ENCODE measurements at regions not wholly inside any gene's neighbourhood (a gene's known extent, or its start where the extent isn't known, plus 50 kb on each side); places are given as distances from the start of the nearest gene placed in this dataset.

GRCh38 chr13:59459972-59460371 lies 703.8 kb downstream of the DIAPH3 start:
- intact Hi-C loops (cut with micrococcal nuclease), result no loop called here

GRCh38 chr13:59461411-59461810 lies 702.3 kb downstream of the DIAPH3 start:
- Histone ChIP-seq H3K4me1 (ENCODE audit: control insufficient read depth in 2 of 2, insufficient read depth in 2 of 2, low read length in 2 of 2) (peaks cover 0 to 6% of the 10 kb centered on the region in 2 donors), H3K4me3 (ENCODE audit: control extremely low read depth in 1 of 5, extremely low read depth in 1 of 5, insufficient read depth in 1 of 5, low read depth in 2 of 5, low read length in 4 of 5) (no peak overlapping the region), H3K4me2 (replicated peaks; ENCODE audit: low read depth, low read length, poor library complexity, severe bottlenecking) (no peak overlapping the region), H3K36me3 (replicated peaks in 1 of 2; ENCODE audit: control extremely low read depth in 1 of 2, control insufficient read depth in 1 of 2, extremely low read depth in 1 of 2, insufficient read depth in 2 of 2, low read length in 1 of 2) (no peaks in the 10 kb centered on the region), H3K9me3 (ENCODE audit: control extremely low read depth in 1 of 3, control insufficient read depth in 2 of 3, insufficient read depth in 1 of 3, low read length in 2 of 3) (peaks cover 0 to 3% (median 0%) of the 10 kb centered on the region in 3 donors), H2AFZ (ENCODE audit: insufficient read depth, low read depth, low read length, poor library complexity, severe bottlenecking) (no peak overlapping the region), H3K79me2 (ENCODE audit: control insufficient read depth, insufficient read depth, low read length) (no peaks in the 10 kb centered on the region), H3K27ac (ENCODE audit: low read length in 2 of 2) (no peak overlapping the region), H3K27me3 (replicated peaks in 1 of 4; ENCODE audit: control extremely low read depth in 1 of 4, control insufficient read depth in 3 of 4, insufficient read depth in 4 of 4, low read length in 3 of 4) (no peaks in the 10 kb centered on the region), H4K20me1 (ENCODE audit: control insufficient read depth, insufficient read depth, low read length, poor library complexity, severe bottlenecking) (no peaks in the 10 kb centered on the region), H3K9ac (ENCODE audit: low read length) (no peak overlapping the region)
- DNase-seq (no peak), ATAC-seq (ENCODE audit: low read depth) (no peak)
- Mint-ChIP-seq H3K27me3 (peaks cover 4% of the 10 kb centered on the region), H3K9me3 (ENCODE audit: insufficient read depth) (no peaks in the 10 kb centered on the region), H3K4me1 (no peaks in the 10 kb centered on the region), H3K27ac (no peak overlapping the region), H3K4me3 (no peak overlapping the region)
- intact Hi-C loops (cut with micrococcal nuclease), result no loop called here
- TF ChIP-seq CTCF (IDR thresholded peaks at IDR 0.05), result no peak
- TF ChIP-seq EZH2 (IDR thresholded peaks at IDR 0.05; ENCODE audit: borderline replicate concordance, insufficient read depth, low read depth, low read length, poor library complexity, severe bottlenecking), result no peak
- WGBS (ENCODE audit: insufficient coverage), result 88% methylated on average over 3 of the region's 3 CpGs
- POLR2A ChIA-PET, result no interaction called here
- CTCF ChIA-PET, result no interaction called here

More at GRCh38 chr13:59459972-59460371, 703.8 kb downstream of the DIAPH3 start:
- Histone ChIP-seq H3K27me3 (replicated peaks in 1 of 4; ENCODE audit: control extremely low read depth in 1 of 4, control insufficient read depth in 3 of 4, insufficient read depth in 4 of 4, low read length in 3 of 4) (no peaks in the 10 kb centered on the region), H3K4me1 (ENCODE audit: control insufficient read depth in 2 of 2, insufficient read depth in 2 of 2, low read length in 2 of 2) (peaks cover 0 to 6% of the 10 kb centered on the region in 2 donors), H3K79me2 (ENCODE audit: control insufficient read depth, insufficient read depth, low read length) (no peaks in the 10 kb centered on the region), H3K36me3 (replicated peaks in 1 of 2; ENCODE audit: control extremely low read depth in 1 of 2, control insufficient read depth in 1 of 2, extremely low read depth in 1 of 2, insufficient read depth in 2 of 2, low read length in 1 of 2) (no peaks in the 10 kb centered on the region), H4K20me1 (ENCODE audit: control insufficient read depth, insufficient read depth, low read length, poor library complexity, severe bottlenecking) (no peaks in the 10 kb centered on the region), H2AFZ (ENCODE audit: insufficient read depth, low read depth, low read length, poor library complexity, severe bottlenecking) (no peak overlapping the region), H3K9me3 (ENCODE audit: control extremely low read depth in 1 of 3, control insufficient read depth in 2 of 3, insufficient read depth in 1 of 3, low read length in 2 of 3) (peaks cover 0 to 3% (median 0%) of the 10 kb centered on the region in 3 donors), H3K9ac (ENCODE audit: low read length) (no peak overlapping the region), H3K4me3 (ENCODE audit: control extremely low read depth in 1 of 5, extremely low read depth in 1 of 5, insufficient read depth in 1 of 5, low read depth in 2 of 5, low read length in 4 of 5) (no peak overlapping the region), H3K4me2 (replicated peaks; ENCODE audit: low read depth, low read length, poor library complexity, severe bottlenecking) (no peak overlapping the region), H3K27ac (ENCODE audit: low read length in 2 of 2) (no peak overlapping the region)
- H3K9me3 Mint-ChIP-seq (ENCODE audit: insufficient read depth), result no peaks in the 10 kb centered on the region
- ATAC-seq (ENCODE audit: low read depth), result no peak
- H3K4me1 Mint-ChIP-seq, result no peaks in the 10 kb centered on the region
- DNase-seq, result no peak
- H3K4me3 Mint-ChIP-seq, result no peak overlapping the region
- no peak overlapping the region for H3K27ac Mint-ChIP-seq
- TF ChIP-seq CTCF (IDR thresholded peaks at IDR 0.05), result no peak
- no peak for TF ChIP-seq EZH2 (IDR thresholded peaks at IDR 0.05; ENCODE audit: borderline replicate concordance, insufficient read depth, low read depth, low read length, poor library complexity, severe bottlenecking)
- CTCF ChIA-PET, result no interaction called here
- peaks cover 4% of the 10 kb centered on the region for H3K27me3 Mint-ChIP-seq
- POLR2A ChIA-PET, result no interaction called here
- WGBS (ENCODE audit: insufficient coverage), result no CpG with 5 or more reads among the region's 2 CpGs
